ENCODE measurements at regions not wholly inside any gene's neighbourhood (a gene's known extent, or its start where the extent isn't known, plus 50 kb on each side); places are given as distances from the start of the nearest gene placed in this dataset.

DNA sequence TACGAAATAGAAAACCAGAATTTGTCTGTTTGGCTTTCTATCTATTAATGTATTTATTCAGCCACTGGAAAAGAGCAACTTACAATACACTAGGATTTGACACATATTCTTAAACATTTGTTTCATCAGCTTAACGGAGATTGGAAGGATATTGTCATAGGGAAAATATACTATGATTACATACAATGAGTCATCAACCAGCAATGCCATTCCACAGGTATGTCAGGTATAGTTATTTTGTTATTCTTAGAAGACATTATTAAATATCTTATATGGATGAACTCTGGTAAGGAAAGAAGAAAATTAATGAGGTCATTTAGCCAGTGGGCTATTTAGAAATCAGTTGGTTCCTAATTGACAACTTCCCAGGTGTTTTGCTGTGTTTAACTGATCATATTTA, 926.6 kb downstream of the STIM2 start:
- TF ChIP-seq HDAC2 (IDR thresholded peaks at IDR 0.05) (no peak), POLR2A (IDR thresholded peaks at IDR 0.05; ENCODE audit: low read length) (no peak), BHLHE40 (IDR thresholded peaks at IDR 0.05; ENCODE audit: low read depth, low read length) (no peak), RNF2 (IDR thresholded peaks at IDR 0.05; ENCODE audit: borderline replicate concordance, low read depth) (no peak), JUN (IDR thresholded peaks at IDR 0.05) (no peak), RAD21 (conservative IDR thresholded peaks at IDR 0.05 in 1 of 2, IDR thresholded peaks at IDR 0.05 in 1 of 2) (no peak), MAFK (IDR thresholded peaks at IDR 0.05; ENCODE audit: partially characterized antibody) (no peak), GATA3 (IDR thresholded peaks at IDR 0.05; ENCODE audit: borderline replicate concordance) (no peak)
- TF ChIP-seq, protein P1, sequence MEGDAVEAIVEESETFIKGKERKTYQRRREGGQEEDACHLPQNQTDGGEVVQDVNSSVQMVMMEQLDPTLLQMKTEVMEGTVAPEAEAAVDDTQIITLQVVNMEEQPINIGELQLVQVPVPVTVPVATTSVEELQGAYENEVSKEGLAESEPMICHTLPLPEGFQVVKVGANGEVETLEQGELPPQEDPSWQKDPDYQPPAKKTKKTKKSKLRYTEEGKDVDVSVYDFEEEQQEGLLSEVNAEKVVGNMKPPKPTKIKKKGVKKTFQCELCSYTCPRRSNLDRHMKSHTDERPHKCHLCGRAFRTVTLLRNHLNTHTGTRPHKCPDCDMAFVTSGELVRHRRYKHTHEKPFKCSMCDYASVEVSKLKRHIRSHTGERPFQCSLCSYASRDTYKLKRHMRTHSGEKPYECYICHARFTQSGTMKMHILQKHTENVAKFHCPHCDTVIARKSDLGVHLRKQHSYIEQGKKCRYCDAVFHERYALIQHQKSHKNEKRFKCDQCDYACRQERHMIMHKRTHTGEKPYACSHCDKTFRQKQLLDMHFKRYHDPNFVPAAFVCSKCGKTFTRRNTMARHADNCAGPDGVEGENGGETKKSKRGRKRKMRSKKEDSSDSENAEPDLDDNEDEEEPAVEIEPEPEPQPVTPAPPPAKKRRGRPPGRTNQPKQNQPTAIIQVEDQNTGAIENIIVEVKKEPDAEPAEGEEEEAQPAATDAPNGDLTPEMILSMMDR (IDR thresholded peaks at IDR 0.05), result no peak
- TF ChIP-seq, protein P2, sequence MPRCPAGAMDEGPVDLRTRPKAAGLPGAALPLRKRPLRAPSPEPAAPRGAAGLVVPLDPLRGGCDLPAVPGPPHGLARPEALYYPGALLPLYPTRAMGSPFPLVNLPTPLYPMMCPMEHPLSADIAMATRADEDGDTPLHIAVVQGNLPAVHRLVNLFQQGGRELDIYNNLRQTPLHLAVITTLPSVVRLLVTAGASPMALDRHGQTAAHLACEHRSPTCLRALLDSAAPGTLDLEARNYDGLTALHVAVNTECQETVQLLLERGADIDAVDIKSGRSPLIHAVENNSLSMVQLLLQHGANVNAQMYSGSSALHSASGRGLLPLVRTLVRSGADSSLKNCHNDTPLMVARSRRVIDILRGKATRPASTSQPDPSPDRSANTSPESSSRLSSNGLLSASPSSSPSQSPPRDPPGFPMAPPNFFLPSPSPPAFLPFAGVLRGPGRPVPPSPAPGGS (IDR thresholded peaks at IDR 0.05), result no peak
